NCI-H1105 treated with DMSO at 0.1 percent for 48 hours (cell line): ENCODE measurements at regions not wholly inside any gene's neighbourhood (a gene's known extent, or its start where the extent isn't known, plus 50 kb on each side); places are given as distances from the start of the nearest gene placed in this dataset.

ENCODE experiments used
- DNase-seq: peaks from one replicate; lab custom pipeline; 2025; lab: John Stamatoyannopoulos, UW

DNA sequence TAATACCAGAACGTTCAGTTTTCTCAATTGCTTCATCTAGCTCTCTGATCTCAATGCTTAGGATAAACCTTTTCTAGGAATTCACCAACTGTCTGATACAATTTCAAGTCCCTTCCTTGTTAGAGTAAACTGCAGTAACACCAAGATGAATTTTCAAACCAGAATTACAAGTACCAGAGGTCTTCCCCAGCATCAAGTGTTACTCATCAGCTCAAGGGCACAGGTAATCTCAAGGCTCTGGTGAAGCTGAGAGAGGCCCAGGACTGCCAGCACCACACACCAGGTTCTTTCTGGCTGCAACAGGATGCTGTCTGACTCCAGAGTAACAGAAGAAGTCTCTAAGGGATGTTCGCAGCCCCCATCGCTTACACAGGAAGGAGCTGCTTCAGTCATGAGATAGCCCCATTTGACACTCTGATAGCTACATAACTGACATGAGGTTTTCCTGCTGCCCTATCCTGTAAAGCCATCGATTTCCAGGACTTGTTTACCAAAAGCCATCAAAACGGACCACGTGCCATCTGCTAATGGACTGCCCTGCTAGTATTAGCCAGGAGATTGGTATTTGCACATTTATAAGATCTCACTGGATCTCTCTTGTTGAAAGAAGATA, 549.4 kb downstream of the UTRN start:
- no peak for DNase-seq

DNA sequence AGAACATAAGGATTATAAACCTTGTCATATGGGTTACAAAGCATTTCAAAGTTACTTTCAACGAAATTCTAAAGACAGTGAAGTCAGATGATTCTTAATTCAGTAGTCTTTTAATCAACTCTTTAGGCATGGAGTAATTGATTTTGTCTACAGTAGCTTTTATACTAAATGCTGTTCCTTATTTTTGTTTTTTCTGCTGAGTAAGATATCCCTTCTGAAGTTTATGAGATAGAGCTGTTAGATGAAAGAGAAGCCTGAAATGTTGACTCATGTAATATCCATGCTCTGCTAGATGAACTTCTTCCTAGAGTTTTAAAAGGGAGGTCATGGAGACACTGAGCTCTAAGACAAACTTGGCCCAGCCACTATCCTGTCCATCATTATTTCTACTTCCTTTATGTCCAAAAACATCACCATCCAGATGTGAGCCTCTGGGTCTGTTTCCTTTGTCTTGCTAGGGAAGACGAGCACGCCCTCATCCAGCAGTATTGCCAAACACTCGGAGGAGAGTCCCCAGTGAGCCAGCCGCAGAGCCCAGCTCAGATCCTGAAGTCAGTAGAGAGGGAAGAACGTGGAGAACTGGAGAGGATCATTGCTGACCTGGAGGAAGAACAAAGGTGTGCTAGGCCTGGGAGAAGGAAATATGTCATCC, 550.3 kb downstream of the UTRN start:
- DNase-seq = no peak

DNA sequence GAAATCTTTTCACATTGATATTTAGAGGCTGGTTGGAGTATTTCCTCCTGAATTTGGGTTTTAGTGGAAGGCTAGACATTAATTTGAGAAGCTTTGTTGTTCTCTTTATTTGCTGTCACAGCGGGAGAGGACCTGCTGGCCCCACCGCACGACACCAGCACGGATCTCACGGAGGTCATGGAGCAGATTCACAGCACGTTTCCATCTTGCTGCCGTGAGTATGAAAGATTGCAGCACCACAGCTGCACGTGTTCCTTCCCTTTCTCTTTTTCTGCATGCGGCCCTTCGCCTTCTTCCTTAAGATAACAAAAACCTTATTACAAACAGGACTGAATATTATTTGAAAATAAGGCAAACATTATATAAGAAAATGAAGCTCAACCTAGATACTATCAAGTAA, 555.5 kb downstream of the UTRN start:
- DNase-seq = no peak

- no peak for DNase-seq
Observed at GRCh38 chr6:144843701-144844100, 558.6 kb downstream of the UTRN start.

DNA sequence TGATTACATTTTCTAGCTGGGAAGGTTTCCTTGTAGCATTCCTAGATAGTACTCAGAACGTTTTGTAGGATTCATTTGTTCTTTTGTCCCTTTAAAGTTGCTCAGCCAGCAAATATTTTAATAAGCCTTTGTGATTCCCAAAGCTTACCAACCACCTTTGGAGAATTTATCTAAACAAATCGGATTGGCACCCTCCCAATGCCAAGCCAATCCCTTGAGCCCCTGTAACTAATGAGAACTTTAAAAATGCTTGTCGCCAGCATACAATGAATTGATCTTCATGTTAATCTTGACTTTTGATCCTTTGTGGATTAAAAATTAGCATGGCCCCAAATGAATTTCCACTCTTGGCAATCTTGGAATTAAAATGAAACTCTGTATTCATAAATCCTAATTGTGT, 559.5 kb downstream of the UTRN start:
- no peak for DNase-seq

- no peak for DNase-seq
Observed at GRCh38 chr6:144845186-144845585, 560.1 kb downstream of the UTRN start.

GRCh38 chr6:144847916-144848315, 562.8 kb downstream of the UTRN start:
- no peak for DNase-seq

DNA sequence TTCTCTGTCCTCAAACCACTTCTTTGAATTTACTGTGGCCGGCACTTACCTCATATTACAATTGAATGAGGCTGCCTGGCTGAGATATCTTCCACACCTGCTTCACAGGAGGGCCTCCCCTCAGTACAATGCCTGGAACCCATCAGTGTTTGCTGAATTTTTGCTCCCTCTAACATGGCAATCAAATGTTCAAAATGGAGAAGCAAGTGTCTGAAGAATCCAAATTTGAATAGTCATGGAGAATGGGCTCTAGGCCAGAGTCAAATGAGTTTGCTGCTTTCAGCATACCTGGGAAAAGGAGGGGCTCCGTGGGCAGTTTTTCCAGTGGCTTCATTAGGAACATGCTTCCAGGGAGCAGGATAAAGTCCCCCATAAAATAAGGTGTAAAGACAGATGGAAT, 564.8 kb downstream of the UTRN start:
- peak; percentile 24 for DNase-seq

- no peak for DNase-seq
Observed at GRCh38 chr6:144853603-144854002, 568.5 kb downstream of the UTRN start.

GRCh38 chr6:144854654-144855053, 569.5 kb downstream of the UTRN start:
- DNase-seq = no peak

- DNase-seq = no peak
Observed at GRCh38 chr6:144855375-144855774, 570.2 kb downstream of the UTRN start.

GRCh38 chr6:144855812-144856531, 570.8 kb downstream of the UTRN start:
- DNase-seq = no peak

- no peak for DNase-seq
Observed at GRCh38 chr6:144856622-144857021, 571.5 kb downstream of the UTRN start.

- DNase-seq = no peak
Observed at GRCh38 chr6:144857086-144857485, 572.0 kb downstream of the UTRN start.

- DNase-seq = no peak
Observed at GRCh38 chr6:144862769-144863168, 577.6 kb downstream of the UTRN start.

DNA sequence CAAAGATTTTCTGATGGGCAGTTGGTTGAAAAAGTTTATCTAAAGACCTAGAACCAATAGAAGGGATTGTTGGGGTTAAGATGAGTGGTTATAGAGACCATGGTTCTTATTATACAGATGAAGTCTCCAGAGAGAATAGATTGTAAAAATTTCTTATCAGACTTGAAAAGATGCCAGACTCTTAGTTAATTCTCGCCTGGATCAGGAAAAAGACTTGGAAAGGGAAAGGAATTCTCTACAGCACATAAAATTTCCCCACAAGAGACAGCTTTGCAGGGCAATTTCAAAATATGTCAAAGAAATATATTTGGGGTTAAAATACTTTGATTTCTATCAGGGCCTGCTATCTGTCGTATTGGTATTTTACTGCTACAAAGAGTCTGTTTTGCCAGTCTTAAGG, 582.6 kb downstream of the UTRN start:
- no peak for DNase-seq

DNA sequence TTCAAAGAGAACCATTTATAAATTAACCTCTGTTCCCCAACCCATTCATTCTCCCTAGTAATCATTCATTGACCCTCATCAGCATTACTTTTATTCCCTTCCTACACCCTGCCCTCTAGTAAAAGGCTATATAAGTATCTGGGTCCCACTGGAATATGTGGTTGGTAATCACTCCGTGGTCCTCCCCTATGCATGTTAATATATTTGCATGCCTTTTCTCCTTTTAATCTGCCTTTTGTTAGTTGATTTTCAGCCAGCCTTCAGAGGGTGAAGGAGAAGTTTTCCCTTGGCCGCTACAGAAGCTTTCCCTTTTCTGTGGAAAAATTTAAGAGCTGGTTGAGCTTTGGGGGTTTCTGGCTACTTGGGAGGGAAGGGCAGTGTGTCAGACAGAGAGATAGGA, 585.6 kb downstream of the UTRN start:
- no peak for DNase-seq

GRCh38 chr6:144873623-144874378, 588.7 kb downstream of the UTRN start:
- no peak for DNase-seq

GRCh38 chr6:144876689-144877088, 591.6 kb downstream of the UTRN start:
- no peak for DNase-seq

DNA sequence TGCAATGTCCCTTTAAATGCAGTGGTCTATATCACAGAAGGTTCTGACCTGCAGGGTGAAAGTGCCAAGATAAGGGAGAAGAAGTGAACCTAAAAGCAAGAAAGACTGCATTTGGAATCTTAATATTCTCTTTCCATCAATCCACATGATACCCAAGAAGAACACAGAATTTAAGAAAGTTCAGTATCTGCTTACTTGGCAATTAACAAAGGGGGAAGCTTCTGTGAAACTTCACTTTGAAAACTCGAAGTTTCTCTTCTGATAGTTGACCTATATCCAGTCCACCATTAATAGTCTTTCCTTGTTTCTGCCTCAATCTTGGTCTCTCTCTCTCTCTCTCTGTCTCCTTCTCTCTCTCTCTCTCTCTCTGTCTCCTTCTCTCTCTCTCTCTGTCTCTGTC, 592.0 kb downstream of the UTRN start:
- no peak for DNase-seq

- DNase-seq = peak; percentile 92
Observed at GRCh38 chr6:144878577-144878976, 593.4 kb downstream of the UTRN start.

GRCh38 chr6:144879436-144879835, 594.3 kb downstream of the UTRN start:
- no peak for DNase-seq

- no peak for DNase-seq
Observed at GRCh38 chr6:144882425-144882824, 597.3 kb downstream of the UTRN start.
